H9 (cell line): ENCODE measurements at regions not wholly inside any gene's neighbourhood (a gene's known extent, or its start where the extent isn't known, plus 50 kb on each side); places are given as distances from the start of the nearest gene placed in this dataset.
"Not testable (repeated sequence)": the region's sequence is repeated elsewhere in the genome, so short reads cannot be mapped to it uniquely, and the experiment has no call there.

ENCODE experiments used
- DNase-seq: peaks from one replicate; pipeline ENCODE4 v3.0.0-alpha.2; 2017
- H2AFZ ChIP-seq: one replicate; pipeline ENCODE4 v1.6.1; 2013; ENCODE audit warnings: mild to moderate bottlenecking, low read length, control low read depth, moderate library complexity
- H2AK5ac ChIP-seq: 2 replicates; pipeline ENCODE4 v1.6.1; 2013; ENCODE audit warnings: low read length, control low read depth, mixed read lengths; ENCODE audit not compliant: insufficient read length
- H2BK120ac ChIP-seq: one replicate; pipeline ENCODE4 v1.6.1; 2013; ENCODE audit warnings: low read depth, mild to moderate bottlenecking, low read length, control low read depth, inconsistent platforms; ENCODE audit not compliant: poor library complexity, severe bottlenecking
- H2BK12ac ChIP-seq: 2 replicates; pipeline ENCODE4 v1.6.1; 2013; ENCODE audit warnings: low read length, control low read depth, mixed read lengths, low read depth; ENCODE audit not compliant: insufficient read length
- H2BK15ac ChIP-seq: 2 replicates; pipeline ENCODE4 v1.6.1; 2013; ENCODE audit warnings: low read depth, low read length, control low read depth
- H2BK20ac ChIP-seq: one replicate; pipeline ENCODE4 v1.6.1; 2013; ENCODE audit warnings: low read depth, mild to moderate bottlenecking, low read length, control low read depth, inconsistent platforms; ENCODE audit not compliant: poor library complexity, severe bottlenecking
- H2BK5ac ChIP-seq: 2 replicates; pipeline ENCODE4 v1.6.1; 2013; ENCODE audit warnings: low read length, control low read depth, mixed read lengths; ENCODE audit not compliant: insufficient read length
- H3K14ac ChIP-seq: 2 replicates; pipeline ENCODE4 v1.6.1; 2013; ENCODE audit warnings: low read length, control low read depth; ENCODE audit not compliant: insufficient read depth
- H3K18ac ChIP-seq: 2 replicates; pipeline ENCODE4 v1.6.1; 2013; ENCODE audit warnings: low read depth, mild to moderate bottlenecking, mixed read lengths, low read length, control low read depth; ENCODE audit not compliant: insufficient read length
- H3K23ac ChIP-seq: 2 replicates; pipeline ENCODE4 v1.6.1; 2013; ENCODE audit warnings: low read length, control low read depth, mixed read lengths, low read depth; ENCODE audit not compliant: insufficient read length
- H3K23me2 ChIP-seq: 2 replicates; pipeline ENCODE4 v1.6.1; 2013; ENCODE audit warnings: low read depth, mild to moderate bottlenecking, mixed read lengths, low read length, control low read depth; ENCODE audit not compliant: insufficient read length, poor library complexity, severe bottlenecking
- H3K27ac ChIP-seq: 2 replicates; pipeline ENCODE4 v1.5.1; 2013; ENCODE audit warnings: low read length, control low read depth, mixed read lengths, low read depth; ENCODE audit not compliant: insufficient read length
- H3K27me3 ChIP-seq: 2 replicates; pipeline ENCODE4 v1.6.1; 2013; ENCODE audit warnings: low read length, control low read depth, inconsistent platforms; ENCODE audit not compliant: insufficient read depth
- H3K4ac ChIP-seq: 2 replicates; pipeline ENCODE4 v1.6.1; 2013; ENCODE audit warnings: low read depth, mild to moderate bottlenecking, control low read depth, inconsistent platforms, low read length, moderate library complexity
- H3K4me1 ChIP-seq: 2 replicates; pipeline ENCODE4 v1.6.1; 2013; ENCODE audit warnings: low read length, control low read depth, inconsistent platforms; ENCODE audit not compliant: insufficient read depth
- H3K4me2 ChIP-seq: 2 replicates; pipeline ENCODE4 v1.6.1; 2013; ENCODE audit warnings: low read length, control low read depth, mixed read lengths; ENCODE audit not compliant: insufficient read length, insufficient read depth
- H3K56ac ChIP-seq: 2 replicates; pipeline ENCODE4 v1.6.1; 2013; ENCODE audit warnings: low read depth, mild to moderate bottlenecking, mixed read lengths, low read length, control low read depth; ENCODE audit not compliant: insufficient read length
- H3K79me1 ChIP-seq: 2 replicates; pipeline ENCODE4 v1.6.1; 2013; ENCODE audit warnings: low read depth, mild to moderate bottlenecking, moderate library complexity, low read length, control low read depth, inconsistent platforms; ENCODE audit not compliant: insufficient read depth, poor library complexity, severe bottlenecking
- H3K79me2 ChIP-seq: 2 replicates; pipeline ENCODE4 v1.6.1; 2013; ENCODE audit warnings: low read length, control low read depth, inconsistent platforms; ENCODE audit not compliant: insufficient read depth
- H3K9ac ChIP-seq: 2 replicates; pipeline ENCODE4 v1.6.1; 2013; ENCODE audit warnings: low read length, control low read depth, mixed read lengths; ENCODE audit not compliant: insufficient read length; ENCODE audit errors: extremely low read depth
- H3K9me3 ChIP-seq: one replicate; pipeline ENCODE4 v1.6.1; 2013; ENCODE audit warnings: low read depth, low read length, inconsistent platforms; ENCODE audit not compliant: control insufficient read depth
- H3T11ph ChIP-seq: one replicate; pipeline ENCODE4 v1.6.1; 2013; ENCODE audit warnings: mild to moderate bottlenecking, low read length, control low read depth, inconsistent platforms
- H4K20me1 ChIP-seq: one replicate; pipeline ENCODE4 v1.6.1; 2013; ENCODE audit not compliant: control insufficient read depth, insufficient read length, insufficient read depth
- H4K5ac ChIP-seq: 2 replicates; pipeline ENCODE4 v1.6.1; 2013; ENCODE audit warnings: low read depth, mild to moderate bottlenecking, mixed read lengths, low read length, control low read depth; ENCODE audit not compliant: insufficient read length
- H4K8ac ChIP-seq: replicated peaks from 2 replicates; pipeline ENCODE4 v1.6.1; 2013; ENCODE audit warnings: low read length, control low read depth, mixed read lengths, low read depth; ENCODE audit not compliant: insufficient read length
- H4K91ac ChIP-seq: 2 replicates; pipeline ENCODE4 v1.6.1; 2013; ENCODE audit warnings: low read depth, mild to moderate bottlenecking, moderate library complexity, mixed read lengths, low read length, control low read depth; ENCODE audit not compliant: insufficient read length
- H3K27ac Mint-ChIP-seq, 3 experiments: 2 replicates in 2 of 3; 3 replicates in 1 of 3; pipeline ENCODE4 v1.8.0; 2020 to 2021; ENCODE audit warnings: mixed read lengths in 3 of 3, mild to moderate bottlenecking in 1 of 3, moderate library complexity in 1 of 3
- H3K27me3 Mint-ChIP-seq: 2 replicates; pipeline ENCODE4 v1.8.0; 2021; ENCODE audit warnings: low read depth, mild to moderate bottlenecking, moderate library complexity, mixed read lengths
- H3K36me3 Mint-ChIP-seq, 3 experiments: 2 replicates in 2 of 3; 3 replicates in 1 of 3; pipeline ENCODE4 v1.8.0; 2020 to 2021; ENCODE audit warnings: low read depth in 3 of 3, mixed read lengths in 3 of 3; ENCODE audit not compliant: insufficient read depth in 1 of 3
- H3K4me1 Mint-ChIP-seq, 2 experiments: 2 replicates each; pipeline ENCODE4 v1.8.0; 2020; ENCODE audit warnings: mixed read lengths in 2 of 2
- H3K4me3 Mint-ChIP-seq, 2 experiments: 2 replicates in 1 of 2; 3 replicates in 1 of 2; pipeline ENCODE4 v1.8.0; 2020 to 2021; ENCODE audit warnings: mild to moderate bottlenecking in 2 of 2, mixed read lengths in 2 of 2, moderate library complexity in 1 of 2
- H3K9me3 Mint-ChIP-seq, 2 experiments: 2 replicates in 1 of 2; 3 replicates in 1 of 2; pipeline ENCODE4 v1.8.0; 2020; ENCODE audit warnings: mild to moderate bottlenecking in 2 of 2, mixed read lengths in 2 of 2, moderate library complexity in 1 of 2
- CTCF ChIP-seq: fragments of 200-600 bp; sonication (generic); conservative IDR thresholded peaks from 3 replicates; pipeline ENCODE4 v1.8.0; 2021; ENCODE audit warnings: antibody characterized with exemption, mild to moderate bottlenecking
- WGBS: extraction: QIAGEN DNeasy Blood & Tissue Kit; methylation state at CpG from one replicate; pipeline ENCODE4 v1.1.7; 2013; ENCODE audit warnings: missing lambda C conversion rate, low lambda C conversion rate, mixed read lengths; ENCODE audit not compliant: insufficient read length; ENCODE audit errors: extremely low coverage; 5-methylcytosine and 5-hydroxymethylcytosine counted together

GRCh38 chr2:43065036-43065435 lies 161.4 kb downstream of the ZFP36L2 start:
- Histone ChIP-seq H3K4me1 (no peaks in the 10 kb centered on the region), H3K27me3 (no peaks in the 10 kb centered on the region), H3K27ac (no peak overlapping the region), H3K23me2 (no peaks in the 10 kb centered on the region), H3K9ac (no peak overlapping the region), H3K4me2 (no peak overlapping the region), H2AFZ (no peak overlapping the region), H4K91ac (no peak overlapping the region), H3T11ph (no peak overlapping the region), H3K79me1 (no peaks in the 10 kb centered on the region), H3K4ac (no peak overlapping the region), H2BK5ac (no peak overlapping the region), H3K56ac (no peak overlapping the region), H4K5ac (no peak overlapping the region), H3K23ac (no peak overlapping the region), H2BK15ac (no peak overlapping the region), H2BK12ac (no peak overlapping the region), H3K14ac (no peak overlapping the region; the same call in 1 of the 2 replicates), H4K20me1 (no peaks in the 10 kb centered on the region), H2AK5ac (no peak overlapping the region), H2BK120ac (no peak overlapping the region), H3K18ac (no peak overlapping the region), H3K79me2 (no peaks in the 10 kb centered on the region), H2BK20ac (no peak overlapping the region), H4K8ac (no peak overlapping the region), H3K9me3 (no peaks in the 10 kb centered on the region)
- no peak overlapping the region for H3K27ac Mint-ChIP-seq
- H3K4me3 Mint-ChIP-seq, result no peak overlapping the region
- peaks cover 0 to 5% of the 10 kb centered on the region in 2 experiments; a peak in 2 of 4 replicates for H3K4me1 Mint-ChIP-seq
- no CpG with 5 or more reads among the region's 3 CpGs for WGBS
- no peak for TF ChIP-seq CTCF
- peaks cover 12 to 21% of the 10 kb centered on the region in 2 experiments for H3K9me3 Mint-ChIP-seq
- no peak for DNase-seq
- peaks cover 5 to 13% (median 8%) of the 10 kb centered on the region in 3 experiments; a peak in 6 of 7 replicates for H3K36me3 Mint-ChIP-seq
- peaks cover 2% of the 10 kb centered on the region for H3K27me3 Mint-ChIP-seq

GRCh38 chr2:43063096-43063495 lies 163.3 kb downstream of the ZFP36L2 start:
- WGBS, result no CpG with 5 or more reads among the region's 32 CpGs
- not testable (repeated sequence) for H3K4ac ChIP-seq, H4K5ac ChIP-seq, H2BK20ac ChIP-seq, H3K14ac ChIP-seq, DNase-seq, H2BK120ac ChIP-seq, H3K27me3 ChIP-seq, H3K27ac Mint-ChIP-seq, H3K27me3 Mint-ChIP-seq, H4K8ac ChIP-seq, H3K4me3 Mint-ChIP-seq, H3K79me1 ChIP-seq, H3K27ac ChIP-seq, H3K9ac ChIP-seq, H3K4me1 ChIP-seq, H2AK5ac ChIP-seq, H3K23ac ChIP-seq, H3K79me2 ChIP-seq, H4K20me1 ChIP-seq, H2BK15ac ChIP-seq, H4K91ac ChIP-seq, H2BK5ac ChIP-seq, H3K9me3 ChIP-seq, H3K18ac ChIP-seq, H2AFZ ChIP-seq, H3K23me2 ChIP-seq, H2BK12ac ChIP-seq, H3K4me2 ChIP-seq, H3T11ph ChIP-seq, H3K56ac ChIP-seq
- Mint-ChIP-seq H3K36me3 (peaks cover 5 to 13% (median 8%) of the 10 kb centered on the region in 3 experiments; a peak in 6 of 7 replicates), H3K4me1 (peaks cover 7 to 16% of the 10 kb centered on the region in 2 experiments), H3K9me3 (peaks cover 12 to 21% of the 10 kb centered on the region in 2 experiments)
